MV-4-11 (cell line): ENCODE measurements at regions not wholly inside any gene's neighbourhood (a gene's known extent, or its start where the extent isn't known, plus 50 kb on each side); places are given as distances from the start of the nearest gene placed in this dataset.
"Not testable (repeated sequence)": the region's sequence is repeated elsewhere in the genome, so short reads cannot be mapped to it uniquely, and the experiment has no call there.

Experiments used
- DNase-seq: peaks from one replicate; lab custom pipeline; 2025; lab: John Stamatoyannopoulos, UW

DNA sequence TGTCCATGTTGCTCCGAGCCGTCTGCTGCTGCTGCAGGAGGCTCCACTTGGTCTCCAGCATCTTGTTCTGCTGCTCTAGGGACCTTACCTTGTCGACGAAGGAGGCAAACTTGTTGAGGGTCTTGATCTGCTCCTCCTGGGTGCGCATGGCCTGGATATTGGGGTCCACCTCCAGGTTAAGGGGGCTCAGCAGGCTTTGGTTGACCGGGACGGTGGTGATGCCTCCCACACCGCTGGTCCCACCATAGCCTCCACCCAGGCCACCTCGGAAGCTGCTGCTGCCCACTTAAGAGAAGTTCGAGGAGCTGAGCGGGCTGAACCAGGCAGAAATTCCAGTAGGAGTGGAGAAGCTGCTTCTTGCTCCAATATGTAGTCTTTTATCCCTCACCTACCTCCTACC, 180.7 kb upstream of the SYNPR start:
- no peak for DNase-seq

GRCh38 chr3:63116922-63117321, 161.2 kb upstream of the SYNPR start:
- no peak for DNase-seq

DNA sequence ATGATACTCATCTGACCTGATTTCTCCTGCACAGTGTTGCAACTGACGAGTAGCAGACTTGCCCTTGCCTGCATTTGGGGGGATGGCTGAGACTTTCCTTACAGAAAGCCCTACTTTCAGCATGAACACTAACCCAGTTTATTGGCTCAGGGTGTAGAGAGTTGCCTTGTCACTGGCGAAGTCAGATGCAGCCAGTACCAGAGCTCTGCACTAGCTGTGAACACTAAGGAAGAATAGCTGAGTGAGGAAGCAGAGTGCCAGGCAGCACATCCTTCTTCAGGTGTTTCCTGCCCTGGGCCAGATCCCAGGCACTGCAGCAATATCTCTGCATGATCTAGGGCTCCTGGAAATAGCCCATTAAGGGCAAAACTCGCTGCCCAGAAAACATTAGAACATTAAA, 154.0 kb upstream of the SYNPR start:
- DNase-seq: no peak

- no peak for DNase-seq
Measured at GRCh38 chr3:63126530-63126929, 151.6 kb upstream of the SYNPR start.

DNA sequence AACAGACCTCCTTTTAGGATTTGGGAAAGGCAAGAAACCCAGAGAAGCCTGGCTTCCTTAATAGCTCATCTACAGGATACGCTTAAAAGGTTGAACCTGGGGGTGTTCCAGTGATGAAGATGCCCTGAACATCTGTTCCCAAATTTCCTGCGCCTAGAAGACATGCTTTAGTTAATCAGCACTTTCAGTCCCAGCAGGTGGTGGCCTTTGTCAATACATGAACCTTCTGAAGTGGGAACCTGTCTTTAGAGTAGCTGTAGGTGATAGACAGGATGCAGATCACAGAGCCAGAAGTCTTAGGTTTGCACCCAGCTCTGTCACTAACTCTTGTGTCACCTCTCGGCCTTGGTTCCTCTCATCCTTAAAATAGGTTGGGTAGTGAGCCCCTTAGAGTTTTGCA, 149.7 kb upstream of the SYNPR start:
- DNase-seq: no peak

- no peak for DNase-seq
Measured at GRCh38 chr3:63130625-63131024, 147.5 kb upstream of the SYNPR start.

DNA sequence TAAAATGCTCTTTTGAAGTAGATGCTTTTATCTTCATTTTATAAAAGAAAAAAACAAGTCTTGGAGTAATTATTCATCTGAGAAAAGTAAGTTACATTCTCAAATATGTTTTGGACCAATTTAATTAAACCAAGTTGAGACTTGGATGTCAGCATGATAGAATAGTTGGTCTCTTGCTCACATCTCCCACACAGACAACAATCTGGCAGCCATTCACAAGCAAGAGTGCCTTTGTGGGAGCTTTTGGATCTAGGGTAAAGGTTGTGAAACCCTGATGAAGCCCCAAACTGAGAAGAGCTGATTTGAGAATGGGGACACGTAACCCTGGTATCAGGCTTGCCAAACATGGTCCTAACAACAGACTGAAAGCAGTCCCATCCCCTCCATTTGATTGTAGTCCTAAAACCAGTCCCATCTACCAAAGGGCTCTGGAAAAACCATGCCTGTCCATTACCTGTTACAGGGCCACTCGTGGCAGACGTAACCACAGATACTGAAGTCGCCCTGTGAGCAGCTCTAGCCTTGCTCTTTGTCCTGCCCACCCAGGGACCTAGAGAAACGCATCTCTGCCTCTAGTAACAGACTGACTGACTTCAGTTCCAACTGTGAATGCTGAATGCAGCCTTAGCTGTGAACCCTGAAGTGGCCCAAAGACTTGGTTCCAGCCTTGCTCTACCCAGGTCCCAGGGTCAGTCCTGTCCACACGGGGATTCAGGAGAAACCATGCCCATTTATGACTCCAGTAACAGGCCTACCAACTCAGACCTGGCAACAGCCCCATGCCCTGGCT, 145.5 kb upstream of the SYNPR start:
- DNase-seq: no peak

DNA sequence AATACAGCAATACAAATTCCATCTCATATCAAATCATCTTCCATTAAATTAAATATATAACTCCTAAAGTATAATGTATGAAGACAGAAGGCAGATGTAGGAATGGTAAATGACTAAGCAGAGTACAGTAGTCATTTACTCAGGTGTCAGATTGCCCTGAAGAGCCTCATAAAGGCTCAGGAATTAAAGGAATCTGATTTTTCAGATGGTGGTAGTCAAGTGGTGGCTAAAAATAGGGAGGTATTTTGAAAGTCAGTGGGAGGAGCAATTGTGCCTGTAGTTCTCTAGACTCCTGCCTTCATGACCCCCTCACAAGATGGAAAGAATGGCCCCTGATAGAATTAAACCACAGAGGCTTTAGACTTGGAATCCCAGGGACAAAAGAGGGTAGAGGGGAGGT, 142.7 kb upstream of the SYNPR start:
- DNase-seq: no peak

- not testable (repeated sequence) for DNase-seq
Measured at GRCh38 chr3:63136249-63136648, 141.9 kb upstream of the SYNPR start.

GRCh38 chr3:63142681-63143080, 135.4 kb upstream of the SYNPR start:
- DNase-seq: no peak

DNA sequence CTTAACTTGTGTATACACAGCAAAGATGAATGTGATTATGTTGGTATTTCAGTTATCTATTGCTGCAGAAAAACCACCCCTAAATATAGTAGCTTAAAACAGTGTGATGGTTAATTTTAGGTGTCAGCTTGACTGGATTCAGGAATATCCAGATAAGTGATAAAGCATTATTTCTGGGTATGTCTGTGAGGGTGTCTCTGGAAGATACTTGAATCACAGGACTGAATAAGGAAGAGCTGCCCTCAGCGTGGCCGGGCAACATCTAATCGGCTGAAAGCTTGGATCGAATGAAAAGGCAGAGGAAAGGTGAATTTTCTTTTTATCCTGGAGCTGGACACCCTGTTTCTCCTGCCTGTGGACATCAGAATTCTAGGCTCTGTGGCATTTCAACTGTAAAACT, 132.0 kb upstream of the SYNPR start:
- no peak for DNase-seq

GRCh38 chr3:63150880-63151279, 127.2 kb upstream of the SYNPR start:
- DNase-seq: no peak

- DNase-seq: no peak
Measured at GRCh38 chr3:63151897-63152296, 126.2 kb upstream of the SYNPR start.

DNA sequence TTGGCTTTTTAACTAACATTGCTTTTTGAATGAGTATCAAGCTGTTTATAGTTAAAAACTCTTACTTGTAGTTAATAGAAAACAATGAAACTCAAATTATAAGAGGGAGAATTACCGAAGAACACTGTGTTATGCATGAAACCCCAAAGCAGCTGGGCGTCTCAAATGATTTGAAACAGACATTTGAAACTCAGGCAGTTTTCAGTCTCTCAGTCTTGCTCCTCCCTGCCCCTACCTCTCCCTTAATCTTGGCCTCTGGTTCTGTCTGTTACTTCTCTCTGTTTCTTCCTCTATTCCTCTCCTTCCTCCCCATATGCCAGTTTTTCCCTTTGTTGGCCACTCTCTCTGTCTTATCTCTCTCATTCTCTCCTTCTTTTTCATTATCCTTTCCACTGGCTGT, 118.3 kb upstream of the SYNPR start:
- DNase-seq: no peak

DNA sequence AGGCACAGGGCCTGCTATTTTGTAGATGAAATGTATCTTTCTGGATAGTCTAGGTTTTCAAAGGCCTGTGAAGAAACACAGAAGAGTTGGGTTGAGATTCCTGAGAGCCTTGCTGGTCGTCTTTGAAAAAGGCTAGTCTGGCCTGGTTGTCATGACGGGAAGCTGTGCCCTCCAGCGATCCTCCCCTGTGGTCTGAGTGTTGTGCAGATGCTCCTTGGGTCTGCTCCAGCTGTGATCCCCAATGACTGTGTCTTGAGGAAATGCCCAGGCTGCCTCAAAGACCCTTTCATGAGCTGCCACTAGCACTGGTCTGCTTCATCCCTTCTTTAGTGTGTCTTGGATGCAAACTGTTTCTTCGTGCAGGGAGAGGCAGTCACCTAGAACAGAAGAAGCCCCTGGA, 111.0 kb upstream of the SYNPR start:
- no peak for DNase-seq

DNA sequence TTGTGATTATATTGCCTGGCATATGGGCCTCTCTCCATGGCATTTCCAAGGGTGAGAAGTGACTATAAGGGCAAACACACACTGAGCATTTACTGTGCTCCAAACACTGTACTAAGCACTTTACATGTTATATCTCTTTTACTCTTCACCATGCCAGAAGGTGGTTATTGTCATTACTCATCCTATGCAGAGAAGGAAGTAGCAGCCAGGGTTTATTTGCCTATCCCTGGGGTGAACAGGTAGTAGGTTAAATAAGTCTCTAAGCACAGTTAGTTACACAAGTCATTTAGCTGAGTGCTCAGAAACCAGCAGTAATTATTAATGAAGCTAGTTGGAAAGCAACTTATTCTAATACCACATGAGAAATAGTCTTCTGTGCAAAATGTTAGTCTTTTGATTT, 109.9 kb upstream of the SYNPR start:
- no peak for DNase-seq

GRCh38 chr3:63179862-63180522, 98.1 kb upstream of the SYNPR start:
- no peak for DNase-seq

GRCh38 chr3:63192248-63192647, 85.9 kb upstream of the SYNPR start:
- no peak for DNase-seq

GRCh38 chr3:63193647-63194046, 84.5 kb upstream of the SYNPR start:
- DNase-seq: no peak

DNA sequence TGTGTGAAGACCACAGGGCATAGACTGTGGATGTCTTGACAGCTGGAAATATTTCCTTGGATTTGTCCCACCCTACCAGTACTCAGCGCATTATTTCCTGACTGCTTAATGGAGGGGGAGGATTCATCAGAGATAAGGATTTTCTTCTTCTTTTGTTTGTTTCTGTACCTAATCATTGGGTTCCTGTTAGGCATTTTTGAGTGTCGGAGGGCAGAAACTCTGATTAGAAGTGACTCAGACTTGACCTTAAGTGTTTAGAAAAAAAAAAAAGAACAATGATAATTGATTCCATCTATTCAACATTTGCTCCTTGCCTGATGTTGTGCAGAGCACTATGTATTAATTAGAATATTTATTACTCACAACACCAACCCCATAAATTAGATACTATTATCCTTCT, 78.5 kb upstream of the SYNPR start:
- DNase-seq: no peak

DNA sequence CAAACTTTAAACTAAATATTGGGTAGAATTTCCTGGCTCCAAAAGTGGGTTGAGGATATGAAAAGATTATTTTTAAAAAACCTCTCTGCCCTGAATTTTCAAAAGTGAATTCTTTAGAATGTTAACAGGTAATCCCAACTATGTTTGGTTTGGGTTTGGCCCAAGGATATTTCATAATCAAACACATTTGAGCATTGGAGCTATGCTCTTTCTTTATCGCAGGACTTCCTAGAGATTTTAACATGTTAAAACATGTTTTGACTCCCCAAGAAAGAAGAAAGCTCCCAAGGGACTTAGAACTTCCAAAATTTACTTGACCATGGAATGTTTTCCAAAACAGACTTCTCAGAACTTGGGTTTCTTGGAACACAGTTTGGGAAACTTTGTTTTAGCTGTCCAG, 75.6 kb upstream of the SYNPR start:
- no peak for DNase-seq

GRCh38 chr3:63207066-63207590, 71.0 kb upstream of the SYNPR start:
- no peak for DNase-seq

- DNase-seq: no peak
Measured at GRCh38 chr3:63228087-63228486, 50.0 kb upstream of the SYNPR start.
